WTC11 (cell line): ENCODE measurements at regions not wholly inside any gene's neighbourhood (a gene's known extent, or its start where the extent isn't known, plus 50 kb on each side); places are given as distances from the start of the nearest gene placed in this dataset.

Experiments used
- ATAC-seq: fragments of 200-7000 bp; cut with Tn5 transposase; 2 replicates; pipeline ENCODE4 v1.10.0; 2021; ENCODE audit warnings: mild to moderate bottlenecking, moderate library complexity
- CTCF ChIA-PET: fragments of 300-600 bp; sonication (Branson Sonifier 250); formaldehyde crosslinking; loops from one replicate; lab custom pipeline; 2021; ENCODE audit warnings: antibody characterized with exemption; lab: Charles Lee
- POLR2A ChIA-PET: fragments of 350-600 bp; sonication (Branson Sonifier 250); formaldehyde crosslinking; loops from one replicate; lab custom pipeline; 2021; ENCODE audit warnings: antibody characterized with exemption; lab: Charles Lee
- DNase-seq: peaks from one replicate; pipeline ENCODE4 v3.0.0; 2021; ENCODE audit warnings: low spot score
- H3K27ac Mint-ChIP-seq: 2 replicates; pipeline ENCODE4 v1.8.0; 2021; ENCODE audit warnings: mixed read lengths
- H3K27me3 Mint-ChIP-seq: 2 replicates; pipeline ENCODE4 v1.8.0; 2021; ENCODE audit warnings: low read depth, mild to moderate bottlenecking, moderate library complexity, mixed read lengths
- H3K36me3 Mint-ChIP-seq: 2 replicates; pipeline ENCODE4 v1.8.0; 2021; ENCODE audit warnings: mixed read lengths
- H3K4me1 Mint-ChIP-seq: 2 replicates; pipeline ENCODE4 v1.8.0; 2022; ENCODE audit warnings: mixed read lengths
- H3K4me3 Mint-ChIP-seq: 2 replicates; pipeline ENCODE4 v1.8.0; 2021; ENCODE audit warnings: mild to moderate bottlenecking, moderate library complexity, mixed read lengths
- H3K9me3 Mint-ChIP-seq: 2 replicates; pipeline ENCODE4 v1.8.0; 2021; ENCODE audit warnings: mixed read lengths
- ATF6 ChIP-seq: sonication (generic); formaldehyde crosslinking; IDR thresholded peaks from 2 replicates; pipeline ENCODE4 v1.8.1; 2023; ENCODE audit warnings: mild to moderate bottlenecking, missing genetic modification reagents
- CBFB ChIP-seq: sonication (generic); formaldehyde crosslinking; IDR thresholded peaks from 2 replicates; pipeline ENCODE4 v1.8.1; 2022; ENCODE audit warnings: mild to moderate bottlenecking, low read depth, missing genetic modification reagents
- CDX4 ChIP-seq: fragments of 250-450 bp; sonication (Bioruptor Pico); IDR thresholded peaks from 2 replicates; pipeline ENCODE4 v1.9.0; 2021; ENCODE audit warnings: moderate library complexity, mild to moderate bottlenecking, inconsistent platforms, borderline replicate concordance
- ETV6 ChIP-seq: sonication (generic); formaldehyde crosslinking; IDR thresholded peaks from 2 replicates; pipeline ENCODE4 v1.8.1; 2022; ENCODE audit warnings: mild to moderate bottlenecking, missing genetic modification reagents
- MAX ChIP-seq: sonication (generic); formaldehyde crosslinking; IDR thresholded peaks from 2 replicates; pipeline ENCODE4 v1.8.0; 2022; ENCODE audit warnings: mild to moderate bottlenecking, missing genetic modification reagents
- NR2C2 ChIP-seq: sonication (generic); formaldehyde crosslinking; IDR thresholded peaks from 2 replicates; pipeline ENCODE4 v1.8.0; 2022; ENCODE audit warnings: mild to moderate bottlenecking, missing genetic modification reagents
- TEAD1 ChIP-seq: sonication (generic); formaldehyde crosslinking; IDR thresholded peaks from 2 replicates; pipeline ENCODE4 v1.8.0; 2022; ENCODE audit warnings: mild to moderate bottlenecking, missing genetic modification reagents
- TP53 ChIP-seq: sonication (generic); formaldehyde crosslinking; IDR thresholded peaks from 2 replicates; pipeline ENCODE4 v1.8.1; 2023; ENCODE audit warnings: mild to moderate bottlenecking, missing genetic modification reagents
- ZBTB43 ChIP-seq: sonication (generic); formaldehyde crosslinking; IDR thresholded peaks from 2 replicates; pipeline ENCODE4 v1.8.1; 2023; ENCODE audit warnings: mild to moderate bottlenecking, missing genetic modification reagents
- ZNF138 ChIP-seq: sonication (generic); formaldehyde crosslinking; conservative IDR thresholded peaks from 2 replicates; pipeline ENCODE4 v1.8.1; 2022; ENCODE audit warnings: mild to moderate bottlenecking, moderate library complexity, missing genetic modification reagents
- ZNF232 ChIP-seq: sonication (generic); formaldehyde crosslinking; IDR thresholded peaks from 2 replicates; pipeline ENCODE4 v1.8.0; 2022; ENCODE audit warnings: mild to moderate bottlenecking, missing genetic modification reagents
- ZNF425 ChIP-seq: fragments of 250-450 bp; sonication (Bioruptor Pico); conservative IDR thresholded peaks from 2 replicates; pipeline ENCODE4 v1.9.0; 2021; ENCODE audit warnings: mild to moderate bottlenecking
- TF ChIP-seq, protein P1 (sequence below): fragments of 200-600 bp; IDR thresholded peaks from 2 replicates; pipeline ENCODE4 v1.8.0; 2022; ENCODE audit warnings: antibody characterized with exemption
- TF ChIP-seq, protein P2 (sequence below): sonication (generic); formaldehyde crosslinking; IDR thresholded peaks from 2 replicates; pipeline ENCODE4 v1.8.1; 2022; ENCODE audit warnings: missing genetic modification reagents, borderline replicate concordance
- TF ChIP-seq, protein P3 (sequence below): fragments of 250-450 bp; sonication (Bioruptor Pico); IDR thresholded peaks from 2 replicates; pipeline ENCODE4 v1.8.0; 2021; ENCODE audit warnings: mild to moderate bottlenecking

DNA sequence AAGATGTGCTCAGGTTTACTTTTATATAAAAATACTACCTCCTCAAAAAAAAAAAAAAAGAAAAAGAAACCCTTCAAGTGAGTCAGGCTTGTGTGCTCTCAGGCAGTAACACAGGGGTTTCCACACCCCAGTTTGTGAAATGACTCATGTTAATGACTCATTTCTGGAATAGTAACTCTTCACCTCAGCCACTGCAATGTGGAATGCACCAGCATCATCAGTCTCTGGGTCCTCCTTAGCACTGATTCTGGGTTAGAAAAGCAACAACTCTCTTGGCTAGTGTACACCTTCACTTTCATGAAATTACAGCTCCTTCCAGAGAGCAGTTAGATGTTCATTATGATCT is 110.6 kb downstream of the EMX2 start (continued):
- TF ChIP-seq ZBTB43 (CRISPR knock-in tag), result no peak

DNA sequence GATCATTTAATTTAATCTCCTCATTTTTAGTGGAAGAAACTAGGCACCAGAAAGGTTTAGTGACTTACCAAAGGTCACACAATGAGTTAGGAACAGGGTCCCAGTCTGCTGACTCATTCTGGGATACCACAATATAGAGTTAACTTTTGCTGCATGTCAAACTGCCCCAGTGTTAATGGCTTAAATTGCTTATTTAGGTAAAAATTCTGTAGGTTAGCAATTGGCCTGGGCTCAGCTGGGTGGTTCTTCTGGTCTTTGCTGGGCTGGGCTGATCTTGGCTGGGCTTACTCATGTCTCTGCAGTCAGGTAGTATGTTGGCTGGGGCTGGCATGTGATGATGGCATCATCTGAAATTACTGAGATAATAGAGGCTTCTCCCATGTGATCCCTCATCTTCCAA is 111.6 kb downstream of the EMX2 start:
- ATAC-seq, result no peak
- no peak overlapping the region for H3K27ac Mint-ChIP-seq

More for the DNA sequence above, 111.6 kb downstream of the EMX2 start:
- no peaks in the 10 kb centered on the region for H3K4me1 Mint-ChIP-seq
- DNase-seq, result no peak
- ChIA-PET POLR2A (interaction anchor here (0.7 kb wide), 1 partner anchor 1102 kb away, joined by 5 read pairs; no protein-coding TSS in a partner anchor), CTCF (no interaction called here)
- H3K4me3 Mint-ChIP-seq, result no peak overlapping the region
- peaks cover 54% of the 10 kb centered on the region for H3K9me3 Mint-ChIP-seq
- no peak for TF ChIP-seq TEAD1 (CRISPR knock-in tag)
- TF ChIP-seq, protein P1, sequence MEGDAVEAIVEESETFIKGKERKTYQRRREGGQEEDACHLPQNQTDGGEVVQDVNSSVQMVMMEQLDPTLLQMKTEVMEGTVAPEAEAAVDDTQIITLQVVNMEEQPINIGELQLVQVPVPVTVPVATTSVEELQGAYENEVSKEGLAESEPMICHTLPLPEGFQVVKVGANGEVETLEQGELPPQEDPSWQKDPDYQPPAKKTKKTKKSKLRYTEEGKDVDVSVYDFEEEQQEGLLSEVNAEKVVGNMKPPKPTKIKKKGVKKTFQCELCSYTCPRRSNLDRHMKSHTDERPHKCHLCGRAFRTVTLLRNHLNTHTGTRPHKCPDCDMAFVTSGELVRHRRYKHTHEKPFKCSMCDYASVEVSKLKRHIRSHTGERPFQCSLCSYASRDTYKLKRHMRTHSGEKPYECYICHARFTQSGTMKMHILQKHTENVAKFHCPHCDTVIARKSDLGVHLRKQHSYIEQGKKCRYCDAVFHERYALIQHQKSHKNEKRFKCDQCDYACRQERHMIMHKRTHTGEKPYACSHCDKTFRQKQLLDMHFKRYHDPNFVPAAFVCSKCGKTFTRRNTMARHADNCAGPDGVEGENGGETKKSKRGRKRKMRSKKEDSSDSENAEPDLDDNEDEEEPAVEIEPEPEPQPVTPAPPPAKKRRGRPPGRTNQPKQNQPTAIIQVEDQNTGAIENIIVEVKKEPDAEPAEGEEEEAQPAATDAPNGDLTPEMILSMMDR, result no peak
- no peak for TF ChIP-seq ATF6
- TF ChIP-seq, protein P2, sequence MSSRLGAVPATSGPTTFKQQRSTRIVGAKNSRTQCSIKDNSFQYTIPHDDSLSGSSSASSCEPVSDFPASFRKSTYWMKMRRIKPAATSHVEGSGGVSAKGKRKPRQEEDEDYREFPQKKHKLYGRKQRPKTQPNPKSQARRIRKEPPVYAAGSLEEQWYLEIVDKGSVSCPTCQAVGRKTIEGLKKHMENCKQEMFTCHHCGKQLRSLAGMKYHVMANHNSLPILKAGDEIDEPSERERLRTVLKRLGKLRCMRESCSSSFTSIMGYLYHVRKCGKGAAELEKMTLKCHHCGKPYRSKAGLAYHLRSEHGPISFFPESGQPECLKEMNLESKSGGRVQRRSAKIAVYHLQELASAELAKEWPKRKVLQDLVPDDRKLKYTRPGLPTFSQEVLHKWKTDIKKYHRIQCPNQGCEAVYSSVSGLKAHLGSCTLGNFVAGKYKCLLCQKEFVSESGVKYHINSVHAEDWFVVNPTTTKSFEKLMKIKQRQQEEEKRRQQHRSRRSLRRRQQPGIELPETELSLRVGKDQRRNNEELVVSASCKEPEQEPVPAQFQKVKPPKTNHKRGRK (CRISPR knock-in tag), result no peak
- TF ChIP-seq, protein P3, sequence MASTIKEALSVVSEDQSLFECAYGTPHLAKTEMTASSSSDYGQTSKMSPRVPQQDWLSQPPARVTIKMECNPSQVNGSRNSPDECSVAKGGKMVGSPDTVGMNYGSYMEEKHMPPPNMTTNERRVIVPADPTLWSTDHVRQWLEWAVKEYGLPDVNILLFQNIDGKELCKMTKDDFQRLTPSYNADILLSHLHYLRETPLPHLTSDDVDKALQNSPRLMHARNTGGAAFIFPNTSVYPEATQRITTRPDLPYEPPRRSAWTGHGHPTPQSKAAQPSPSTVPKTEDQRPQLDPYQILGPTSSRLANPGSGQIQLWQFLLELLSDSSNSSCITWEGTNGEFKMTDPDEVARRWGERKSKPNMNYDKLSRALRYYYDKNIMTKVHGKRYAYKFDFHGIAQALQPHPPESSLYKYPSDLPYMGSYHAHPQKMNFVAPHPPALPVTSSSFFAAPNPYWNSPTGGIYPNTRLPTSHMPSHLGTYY, result no peak
- no peak for TF ChIP-seq NR2C2 (CRISPR knock-in tag)
- no peak for TF ChIP-seq ZNF425 (CRISPR knock-in tag)
- TF ChIP-seq TP53, result no peak
- TF ChIP-seq MAX (CRISPR knock-in tag), result no peak
- TF ChIP-seq CBFB (CRISPR knock-in tag), result no peak
- no peak for TF ChIP-seq ETV6 (CRISPR knock-in tag)
- no peak for TF ChIP-seq CDX4 (CRISPR knock-in tag)
- no peak for TF ChIP-seq ZNF138 (CRISPR knock-in tag)
- TF ChIP-seq ZNF232 (CRISPR knock-in tag), result no peak
- H3K27me3 Mint-ChIP-seq, result peaks cover 6% of the 10 kb centered on the region; the same call in 1 of the 2 replicates
- H3K36me3 Mint-ChIP-seq, result peaks cover 4% of the 10 kb centered on the region
